ENCODE measurements at regions not wholly inside any gene's neighbourhood (a gene's known extent, or its start where the extent isn't known, plus 50 kb on each side); places are given as distances from the start of the nearest gene placed in this dataset.

DNA sequence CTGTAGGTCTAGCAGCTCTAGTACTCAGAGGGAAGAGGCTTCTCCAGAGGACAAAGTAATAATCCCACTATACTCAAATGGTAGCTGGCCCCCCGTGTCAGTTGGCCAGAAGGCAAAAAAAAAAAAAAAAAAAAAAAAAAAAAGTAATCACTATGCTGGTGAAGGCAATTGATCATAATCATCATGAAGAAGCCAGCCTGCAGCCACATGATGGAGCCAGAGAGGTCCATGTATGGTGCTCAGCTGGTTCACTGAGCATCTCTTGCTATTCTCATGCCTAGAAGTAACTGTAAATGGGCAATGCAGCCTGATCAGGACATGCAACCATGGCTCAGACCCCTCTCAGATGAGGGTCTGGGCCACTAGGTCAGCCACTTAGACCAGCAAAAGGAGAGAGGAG is 378.8 kb downstream of the MED13L start:
- Mint-ChIP-seq H3K27me3 (ENCODE audit: low read depth) (no peaks in the 10 kb centered on the region), H3K4me1 (no peaks in the 10 kb centered on the region), H3K27ac (no peak overlapping the region), H3K36me3 (peaks cover 4% of the 10 kb centered on the region), H3K4me3 (no peak overlapping the region), H3K9me3 (peaks cover 30% of the 10 kb centered on the region)
- no peak for DNase-seq (ENCODE audit: low spot score in 2 of 2, unreplicated experiment in 2 of 2)
- TF ChIP-seq, protein P1, sequence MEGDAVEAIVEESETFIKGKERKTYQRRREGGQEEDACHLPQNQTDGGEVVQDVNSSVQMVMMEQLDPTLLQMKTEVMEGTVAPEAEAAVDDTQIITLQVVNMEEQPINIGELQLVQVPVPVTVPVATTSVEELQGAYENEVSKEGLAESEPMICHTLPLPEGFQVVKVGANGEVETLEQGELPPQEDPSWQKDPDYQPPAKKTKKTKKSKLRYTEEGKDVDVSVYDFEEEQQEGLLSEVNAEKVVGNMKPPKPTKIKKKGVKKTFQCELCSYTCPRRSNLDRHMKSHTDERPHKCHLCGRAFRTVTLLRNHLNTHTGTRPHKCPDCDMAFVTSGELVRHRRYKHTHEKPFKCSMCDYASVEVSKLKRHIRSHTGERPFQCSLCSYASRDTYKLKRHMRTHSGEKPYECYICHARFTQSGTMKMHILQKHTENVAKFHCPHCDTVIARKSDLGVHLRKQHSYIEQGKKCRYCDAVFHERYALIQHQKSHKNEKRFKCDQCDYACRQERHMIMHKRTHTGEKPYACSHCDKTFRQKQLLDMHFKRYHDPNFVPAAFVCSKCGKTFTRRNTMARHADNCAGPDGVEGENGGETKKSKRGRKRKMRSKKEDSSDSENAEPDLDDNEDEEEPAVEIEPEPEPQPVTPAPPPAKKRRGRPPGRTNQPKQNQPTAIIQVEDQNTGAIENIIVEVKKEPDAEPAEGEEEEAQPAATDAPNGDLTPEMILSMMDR (IDR thresholded peaks at IDR 0.05; ENCODE audit: unreplicated experiment) = no peak

DNA sequence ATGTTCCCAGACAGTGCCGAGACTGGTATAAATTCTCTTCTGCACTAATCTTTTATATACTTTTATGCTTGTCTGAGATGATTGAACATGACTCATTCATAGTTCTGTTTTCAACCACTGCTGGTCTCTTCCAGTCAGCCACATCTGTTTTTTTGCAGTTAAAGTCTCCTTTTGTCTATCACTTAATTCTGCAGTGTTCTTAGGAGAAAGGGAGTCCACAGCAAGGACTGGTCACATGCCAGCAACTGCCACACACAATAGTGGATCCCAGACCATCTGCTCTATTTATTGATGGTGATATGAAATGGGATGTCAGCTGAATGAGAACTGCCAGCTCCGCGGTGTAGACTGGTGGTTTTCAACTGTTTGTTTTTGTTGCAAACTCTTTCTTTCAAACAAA is 379.8 kb downstream of the MED13L start:
- H3K27me3 Mint-ChIP-seq (ENCODE audit: low read depth) = no peaks in the 10 kb centered on the region
- peaks cover 2% of the 10 kb centered on the region for H3K4me1 Mint-ChIP-seq
- DNase-seq (ENCODE audit: low spot score in 2 of 2, unreplicated experiment in 2 of 2) = no peak
- no peak overlapping the region for H3K27ac Mint-ChIP-seq
- TF ChIP-seq, protein P1 (IDR thresholded peaks at IDR 0.05; ENCODE audit: unreplicated experiment) = no peak
- no peaks in the 10 kb centered on the region for H3K36me3 Mint-ChIP-seq
- H3K9me3 Mint-ChIP-seq = peaks cover 21% of the 10 kb centered on the region
- no peak overlapping the region for H3K4me3 Mint-ChIP-seq

DNA sequence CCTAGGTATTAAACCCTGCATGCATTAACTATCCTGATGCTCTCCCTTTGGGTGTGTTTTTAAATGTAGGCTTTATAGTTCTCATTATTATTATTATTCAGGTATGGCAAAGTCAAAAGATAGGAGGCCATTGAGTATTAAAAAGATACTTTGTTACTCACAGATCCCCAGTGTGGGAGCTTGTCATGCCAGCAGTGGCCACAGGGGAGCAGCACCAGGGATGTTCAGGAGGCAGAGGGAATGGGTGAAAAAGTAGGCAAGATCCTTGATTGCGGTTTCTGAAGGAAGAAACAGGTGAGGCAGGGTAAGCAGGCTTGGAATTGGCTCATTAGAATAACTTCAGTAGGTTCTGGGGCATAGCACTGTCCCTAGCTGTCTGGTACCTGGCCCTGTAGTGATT is 382.2 kb downstream of the MED13L start:
- no peak for DNase-seq (ENCODE audit: low spot score in 2 of 2, unreplicated experiment in 2 of 2)
- Mint-ChIP-seq H3K27me3 (ENCODE audit: low read depth) (no peaks in the 10 kb centered on the region), H3K9me3 (peaks cover 8% of the 10 kb centered on the region), H3K27ac (no peak overlapping the region), H3K4me1 (peaks cover 10% of the 10 kb centered on the region), H3K36me3 (no peaks in the 10 kb centered on the region), H3K4me3 (no peak overlapping the region)
- TF ChIP-seq, protein P1 (IDR thresholded peaks at IDR 0.05; ENCODE audit: unreplicated experiment) = peak; percentile 22

DNA sequence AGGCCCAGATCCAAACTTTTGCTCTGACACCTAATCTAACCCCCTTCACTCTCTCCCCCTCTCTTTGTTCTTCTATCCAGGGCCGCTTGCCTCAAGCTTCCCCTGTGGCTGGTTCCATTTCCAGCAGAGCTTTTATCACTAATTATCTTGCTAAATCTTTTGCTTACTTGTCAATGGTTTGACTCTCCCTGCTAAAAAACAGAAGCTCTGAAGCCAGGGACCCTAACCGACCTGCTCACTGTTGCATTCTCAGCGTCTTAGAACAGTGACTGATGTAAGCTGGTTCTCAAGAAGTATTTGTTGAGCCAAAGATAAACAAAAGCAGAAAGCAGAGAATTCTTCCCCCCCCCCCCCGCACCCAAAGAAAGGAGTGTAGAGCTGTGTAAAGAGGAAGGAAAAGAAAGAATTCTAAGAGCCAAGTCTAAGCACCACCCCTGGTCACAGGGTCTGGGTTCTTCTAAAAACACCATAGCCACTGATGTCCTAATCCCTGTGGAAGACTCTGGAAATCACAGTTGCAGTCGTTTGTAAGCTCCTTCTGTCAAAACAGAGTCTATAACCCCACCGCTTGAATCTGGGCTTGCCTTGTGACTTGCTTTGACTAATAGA is 385.8 kb downstream of the MED13L start:
- no peak for DNase-seq (ENCODE audit: low spot score in 2 of 2, unreplicated experiment in 2 of 2)
- no peaks in the 10 kb centered on the region for H3K36me3 Mint-ChIP-seq
- no peak overlapping the region for H3K4me3 Mint-ChIP-seq
- peaks cover 10% of the 10 kb centered on the region for H3K4me1 Mint-ChIP-seq
- no peaks in the 10 kb centered on the region for H3K27me3 Mint-ChIP-seq (ENCODE audit: low read depth)
- TF ChIP-seq, protein P1 (IDR thresholded peaks at IDR 0.05; ENCODE audit: unreplicated experiment) = no peak
- H3K27ac Mint-ChIP-seq = peak overlapping the region; percentile 82
- peaks cover 8% of the 10 kb centered on the region for H3K9me3 Mint-ChIP-seq

DNA sequence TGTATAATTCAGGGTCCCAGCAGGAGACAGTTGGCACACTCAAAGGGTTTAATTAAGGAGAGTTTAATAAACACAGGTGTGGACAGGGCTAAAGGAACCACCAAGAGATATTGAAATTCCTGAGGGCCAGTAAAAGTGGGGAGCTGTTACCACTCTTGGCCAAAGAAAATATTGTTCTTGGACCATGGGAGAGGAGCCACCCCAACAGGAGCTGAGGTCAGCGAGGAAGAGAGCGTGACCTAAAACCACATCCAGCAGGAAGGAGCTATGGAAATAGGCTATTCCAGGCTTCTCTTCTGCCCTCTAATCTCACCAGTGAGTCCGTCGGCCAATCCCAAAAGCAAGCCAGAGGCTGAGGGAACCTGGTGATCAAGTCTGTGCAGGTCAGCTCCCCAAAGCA is 390.8 kb downstream of the MED13L start:
- no peaks in the 10 kb centered on the region for H3K36me3 Mint-ChIP-seq
- no peaks in the 10 kb centered on the region for H3K9me3 Mint-ChIP-seq
- H3K27ac Mint-ChIP-seq = no peak overlapping the region
- no peak for DNase-seq (ENCODE audit: low spot score in 2 of 2, unreplicated experiment in 2 of 2)
- no peak overlapping the region for H3K4me3 Mint-ChIP-seq
- peaks cover 19% of the 10 kb centered on the region for H3K4me1 Mint-ChIP-seq
- H3K27me3 Mint-ChIP-seq (ENCODE audit: low read depth) = no peaks in the 10 kb centered on the region
- TF ChIP-seq, protein P1 (IDR thresholded peaks at IDR 0.05; ENCODE audit: unreplicated experiment) = no peak
